PC-9 (cell line): ENCODE measurements at regions not wholly inside any gene's neighbourhood (a gene's known extent, or its start where the extent isn't known, plus 50 kb on each side); places are given as distances from the start of the nearest gene placed in this dataset.

Source experiments
- BruUV-seq: library from RNA; stranded (reverse); fragments of 400-500 nt; replicated peaks from 2 replicates; lab custom pipeline; 2021; lab: Mats Ljungman, UMichigan
- CTCF ChIA-PET: fragments of 300-600 bp; sonication (Branson Sonifier 250); formaldehyde crosslinking; loops from one replicate; lab custom pipeline; 2022; ENCODE audit warnings: antibody characterized with exemption; lab: Charles Lee
- POLR2A ChIA-PET: fragments of 300-600 bp; sonication (Branson Sonifier 250); formaldehyde crosslinking; loops from one replicate; lab custom pipeline; 2022; ENCODE audit warnings: antibody characterized with exemption; ENCODE audit not compliant: unreplicated experiment; lab: Charles Lee
- DNase-seq, 2 experiments: peaks; one replicate each; pipeline versions ENCODE4 v3.0.0 to v3.0.0-alpha.2; 2015 to 2022; ENCODE audit warnings: mixed read lengths in 1 of 2
- H2AFZ ChIP-seq: fragments of 200-600 bp; sonication (generic); 2 replicates; pipeline ENCODE4 v1.8.1; 2017; ENCODE audit warnings: antibody characterized with exemption
- H3F3A ChIP-seq: fragments of 200-600 bp; sonication (generic); 2 replicates; pipeline ENCODE4 v1.8.1; 2017; ENCODE audit warnings: antibody characterized with exemption, mild to moderate bottlenecking, low read depth; ENCODE audit not compliant: insufficient read depth
- H3K27ac ChIP-seq: fragments of 200-600 bp; sonication (generic); 2 replicates; pipeline ENCODE4 v1.6.1; 2016; ENCODE audit warnings: mixed run types
- H3K27me3 ChIP-seq: fragments of 200-600 bp; sonication (generic); 2 replicates; pipeline ENCODE4 v1.6.1; 2016; ENCODE audit warnings: low read depth, mixed run types; ENCODE audit not compliant: insufficient read depth
- H3K36me3 ChIP-seq: fragments of 200-600 bp; sonication (generic); 2 replicates; pipeline ENCODE4 v1.6.1; 2016; ENCODE audit warnings: low read depth, mixed run types
- H3K4me1 ChIP-seq: fragments of 200-600 bp; sonication (generic); replicated peaks from 2 replicates; pipeline ENCODE4 v1.6.1; 2016; ENCODE audit warnings: mixed run types; ENCODE audit not compliant: insufficient read depth
- H3K4me2 ChIP-seq: fragments of 200-600 bp; sonication (generic); 2 replicates; pipeline ENCODE4 v1.6.1; 2017; ENCODE audit warnings: mixed run types
- H3K4me3 ChIP-seq: fragments of 200-600 bp; sonication (generic); 2 replicates; pipeline ENCODE4 v1.6.1; 2016; ENCODE audit warnings: mixed run types
- H3K79me2 ChIP-seq: fragments of 200-600 bp; sonication (generic); 2 replicates; pipeline ENCODE4 v1.6.1; 2017; ENCODE audit warnings: low read depth, mixed run types
- H3K9me2 ChIP-seq: fragments of 200-600 bp; sonication (generic); 2 replicates; pipeline ENCODE4 v1.8.1; 2017; ENCODE audit warnings: mild to moderate bottlenecking; ENCODE audit not compliant: insufficient read depth
- H3K9me3 ChIP-seq: fragments of 200-600 bp; sonication (generic); 2 replicates; pipeline ENCODE4 v1.8.1; 2016; ENCODE audit warnings: low read depth; ENCODE audit not compliant: insufficient read depth
- H4K20me1 ChIP-seq: fragments of 200-600 bp; sonication (generic); 2 replicates; pipeline ENCODE4 v1.8.1; 2017; ENCODE audit not compliant: insufficient read depth
- EZH2 ChIP-seq: fragments of 200-600 bp; sonication (generic); IDR thresholded peaks from 2 replicates; pipeline ENCODE4 v1.8.0; 2017; ENCODE audit warnings: antibody characterized with exemption, low read depth
- intact Hi-C: fragments of 100-400 bp; cut with micrococcal nuclease; formaldehyde crosslinking; loops from one replicate; pipeline ENCODE4 v1.10.0; 2022; ENCODE audit not compliant: unreplicated experiment
- TF ChIP-seq, protein P1 (sequence below): fragments of 200-600 bp; sonication (generic); conservative IDR thresholded peaks from 2 replicates; pipeline ENCODE4 v1.6.1; 2017; ENCODE audit warnings: mixed run types, antibody characterized with exemption, mild to moderate bottlenecking, moderate library complexity

- no peak overlapping the region for H3K4me2 ChIP-seq
- no peaks in the 10 kb centered on the region for H3K27me3 ChIP-seq
- intact Hi-C loops, result no loop called here
- H3K4me1 ChIP-seq, result peaks cover 16% of the 10 kb centered on the region
- no peaks in the 10 kb centered on the region for H4K20me1 ChIP-seq
- TF ChIP-seq EZH2, result no peak
- TF ChIP-seq, protein P1, sequence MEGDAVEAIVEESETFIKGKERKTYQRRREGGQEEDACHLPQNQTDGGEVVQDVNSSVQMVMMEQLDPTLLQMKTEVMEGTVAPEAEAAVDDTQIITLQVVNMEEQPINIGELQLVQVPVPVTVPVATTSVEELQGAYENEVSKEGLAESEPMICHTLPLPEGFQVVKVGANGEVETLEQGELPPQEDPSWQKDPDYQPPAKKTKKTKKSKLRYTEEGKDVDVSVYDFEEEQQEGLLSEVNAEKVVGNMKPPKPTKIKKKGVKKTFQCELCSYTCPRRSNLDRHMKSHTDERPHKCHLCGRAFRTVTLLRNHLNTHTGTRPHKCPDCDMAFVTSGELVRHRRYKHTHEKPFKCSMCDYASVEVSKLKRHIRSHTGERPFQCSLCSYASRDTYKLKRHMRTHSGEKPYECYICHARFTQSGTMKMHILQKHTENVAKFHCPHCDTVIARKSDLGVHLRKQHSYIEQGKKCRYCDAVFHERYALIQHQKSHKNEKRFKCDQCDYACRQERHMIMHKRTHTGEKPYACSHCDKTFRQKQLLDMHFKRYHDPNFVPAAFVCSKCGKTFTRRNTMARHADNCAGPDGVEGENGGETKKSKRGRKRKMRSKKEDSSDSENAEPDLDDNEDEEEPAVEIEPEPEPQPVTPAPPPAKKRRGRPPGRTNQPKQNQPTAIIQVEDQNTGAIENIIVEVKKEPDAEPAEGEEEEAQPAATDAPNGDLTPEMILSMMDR, result no peak
- no peak for DNase-seq
- H3K27ac ChIP-seq, result no peak overlapping the region
- H3K9me3 ChIP-seq, result peaks cover 10% of the 10 kb centered on the region; the same call in 1 of the 2 replicates
- H3F3A ChIP-seq, result peaks cover 5% of the 10 kb centered on the region; the same call in 1 of the 2 replicates
- CTCF ChIA-PET, result no interaction called here
- no peak overlapping the region for H3K4me3 ChIP-seq
- H2AFZ ChIP-seq, result no peak overlapping the region
- no peaks in the 10 kb centered on the region for H3K9me2 ChIP-seq
- no peaks in the 10 kb centered on the region for H3K36me3 ChIP-seq
- H3K79me2 ChIP-seq, result no peaks in the 10 kb centered on the region
- POLR2A ChIA-PET, result interaction anchor here (0.6 kb wide), 1 partner anchor 27 kb away, joined by 4 read pairs; no protein-coding TSS in a partner anchor
- no TSS peak for BruUV-seq
Measured at GRCh38 chr6:4309540-4309939, 174.2 kb upstream of the ECI2 start.

DNA sequence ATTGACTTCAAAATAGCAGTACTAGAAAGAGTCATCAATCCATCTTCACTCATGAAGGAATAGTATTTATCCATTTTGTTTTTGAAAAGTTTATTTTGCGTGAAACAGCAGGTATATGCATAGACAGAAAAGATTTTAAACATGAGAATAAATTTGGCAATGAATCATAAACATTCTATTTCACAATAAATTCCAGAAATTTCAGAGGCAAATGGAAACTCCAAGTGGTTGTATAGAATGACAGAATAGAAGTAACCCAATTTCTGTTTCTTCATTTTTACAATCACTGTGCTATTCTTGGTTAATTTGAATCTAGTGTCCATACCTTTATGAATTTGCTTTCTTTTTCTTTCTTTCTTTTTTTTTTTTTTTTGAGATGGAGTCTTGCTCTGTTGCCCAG lies 173.0 kb upstream of the ECI2 start:
- Histone ChIP-seq H3K79me2 (no peaks in the 10 kb centered on the region), H3K4me2 (no peak overlapping the region), H3F3A (no peaks in the 10 kb centered on the region; the same call in 1 of the 2 replicates), H3K9me3 (peaks cover 10% of the 10 kb centered on the region; the same call in 1 of the 2 replicates), H3K9me2 (no peaks in the 10 kb centered on the region), H2AFZ (no peak overlapping the region), H3K36me3 (no peaks in the 10 kb centered on the region), H3K27ac (no peak overlapping the region), H4K20me1 (no peaks in the 10 kb centered on the region), H3K27me3 (no peaks in the 10 kb centered on the region), H3K4me1 (peaks cover 7% of the 10 kb centered on the region; the same call in 1 of the 2 replicates), H3K4me3 (no peak overlapping the region)
- DNase-seq, result no peak
- no TSS peak for BruUV-seq
- TF ChIP-seq EZH2, result no peak
- TF ChIP-seq, protein P1, result no peak
- intact Hi-C loops, result no loop called here
- ChIA-PET CTCF (no interaction called here), POLR2A (no interaction called here)

DNA sequence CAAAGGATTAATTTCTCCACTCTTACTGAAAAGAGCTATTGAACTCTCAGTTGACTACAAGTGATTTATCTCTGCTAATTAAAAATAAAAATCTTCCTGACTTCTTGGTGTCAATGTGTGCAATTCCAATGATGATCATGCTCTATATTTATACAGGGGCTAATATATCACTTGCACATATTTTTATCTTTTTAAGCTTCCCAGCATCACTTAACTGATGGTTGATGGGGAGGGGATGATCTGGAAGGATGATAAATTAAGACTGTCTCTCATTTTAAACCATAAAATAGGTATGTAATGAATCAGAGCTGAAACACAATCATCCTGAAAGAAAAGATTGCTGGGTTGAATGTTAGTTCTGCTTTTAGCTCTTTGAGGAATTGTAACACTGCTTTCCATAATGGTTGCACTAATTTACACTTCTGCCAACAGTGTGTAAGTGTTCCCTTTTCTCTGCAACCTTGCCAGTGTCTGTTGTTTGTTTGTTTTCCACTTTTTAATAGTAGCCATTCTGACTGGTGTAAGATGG lies 169.6 kb upstream of the ECI2 start:
- Histone ChIP-seq H3K4me2 (no peak overlapping the region), H3K4me1 (no peaks in the 10 kb centered on the region), H3F3A (no peaks in the 10 kb centered on the region), H3K4me3 (no peak overlapping the region), H4K20me1 (no peaks in the 10 kb centered on the region), H3K36me3 (no peaks in the 10 kb centered on the region), H2AFZ (no peak overlapping the region), H3K27me3 (no peaks in the 10 kb centered on the region), H3K9me2 (no peaks in the 10 kb centered on the region), H3K27ac (no peak overlapping the region), H3K9me3 (no peaks in the 10 kb centered on the region), H3K79me2 (no peaks in the 10 kb centered on the region)
- intact Hi-C loops, result no loop called here
- BruUV-seq, result no TSS peak
- DNase-seq, result no peak
- ChIA-PET CTCF (no interaction called here), POLR2A (no interaction called here)
- TF ChIP-seq EZH2, result no peak
- TF ChIP-seq, protein P1, result no peak
